Mesothelial cell of epicardium (in vitro differentiated cells): ENCODE measurements at regions not wholly inside any gene's neighbourhood (a gene's known extent, or its start where the extent isn't known, plus 50 kb on each side); places are given as distances from the start of the nearest gene placed in this dataset.
"Not testable (repeated sequence)": the region's sequence is repeated elsewhere in the genome, so short reads cannot be mapped to it uniquely, and the experiment has no call there.

ENCODE experiments used
- DNase-seq, 2 experiments: peaks; one replicate each; pipeline ENCODE4 v3.0.0; 2021; ENCODE audit warnings: low spot score in 2 of 2; ENCODE audit not compliant: unreplicated experiment in 2 of 2
- H3K27ac Mint-ChIP-seq: 2 replicates; pipeline ENCODE4 v1.8.0; 2021; ENCODE audit warnings: mixed read lengths
- H3K27me3 Mint-ChIP-seq: 2 replicates; pipeline ENCODE4 v1.8.0; 2021; ENCODE audit warnings: low read depth, mixed read lengths
- H3K36me3 Mint-ChIP-seq: 2 replicates; pipeline ENCODE4 v1.8.0; 2021; ENCODE audit warnings: mixed read lengths
- H3K4me1 Mint-ChIP-seq: 2 replicates; pipeline ENCODE4 v1.8.0; 2021; ENCODE audit warnings: mixed read lengths
- H3K4me3 Mint-ChIP-seq: 2 replicates; pipeline ENCODE4 v1.8.0; 2021; ENCODE audit warnings: mild to moderate bottlenecking, moderate library complexity, mixed read lengths
- H3K9me3 Mint-ChIP-seq: 2 replicates; pipeline ENCODE4 v1.8.0; 2021; ENCODE audit warnings: mixed read lengths
- TF ChIP-seq, protein P1 (sequence below): fragments of 200-600 bp; sonication (generic); IDR thresholded peaks from one replicate; pipeline ENCODE4 v1.5.0; 2021; ENCODE audit warnings: antibody characterized with exemption; ENCODE audit not compliant: unreplicated experiment

DNA sequence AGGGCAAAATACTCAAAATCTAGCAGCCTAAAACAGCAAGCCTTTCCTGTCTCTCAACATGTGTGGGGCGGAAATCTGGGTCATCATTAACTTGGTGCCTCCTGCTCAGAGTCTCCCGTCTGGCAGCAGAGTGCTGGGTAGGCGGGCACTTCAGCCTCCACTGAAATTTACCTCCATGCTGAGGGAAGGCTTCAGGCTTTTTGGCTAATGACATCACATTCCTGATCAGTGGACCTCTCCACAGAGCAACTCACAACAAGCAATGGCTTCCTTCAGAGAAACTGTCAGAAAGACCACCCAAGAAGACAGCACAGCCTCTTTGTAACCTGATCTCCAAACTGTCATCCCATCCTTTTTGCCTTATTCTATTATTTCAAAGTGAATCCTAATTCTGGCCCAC lies 1109.0 kb downstream of the UQCRFS1 start:
- Mint-ChIP-seq H3K9me3 (peaks cover 3% of the 10 kb centered on the region), H3K4me1 (peaks cover 7% of the 10 kb centered on the region), H3K27ac (no peak overlapping the region), H3K36me3 (no peaks in the 10 kb centered on the region), H3K4me3 (no peak overlapping the region), H3K27me3 (peaks cover 4% of the 10 kb centered on the region)
- DNase-seq, result no peak
- TF ChIP-seq, protein P1, sequence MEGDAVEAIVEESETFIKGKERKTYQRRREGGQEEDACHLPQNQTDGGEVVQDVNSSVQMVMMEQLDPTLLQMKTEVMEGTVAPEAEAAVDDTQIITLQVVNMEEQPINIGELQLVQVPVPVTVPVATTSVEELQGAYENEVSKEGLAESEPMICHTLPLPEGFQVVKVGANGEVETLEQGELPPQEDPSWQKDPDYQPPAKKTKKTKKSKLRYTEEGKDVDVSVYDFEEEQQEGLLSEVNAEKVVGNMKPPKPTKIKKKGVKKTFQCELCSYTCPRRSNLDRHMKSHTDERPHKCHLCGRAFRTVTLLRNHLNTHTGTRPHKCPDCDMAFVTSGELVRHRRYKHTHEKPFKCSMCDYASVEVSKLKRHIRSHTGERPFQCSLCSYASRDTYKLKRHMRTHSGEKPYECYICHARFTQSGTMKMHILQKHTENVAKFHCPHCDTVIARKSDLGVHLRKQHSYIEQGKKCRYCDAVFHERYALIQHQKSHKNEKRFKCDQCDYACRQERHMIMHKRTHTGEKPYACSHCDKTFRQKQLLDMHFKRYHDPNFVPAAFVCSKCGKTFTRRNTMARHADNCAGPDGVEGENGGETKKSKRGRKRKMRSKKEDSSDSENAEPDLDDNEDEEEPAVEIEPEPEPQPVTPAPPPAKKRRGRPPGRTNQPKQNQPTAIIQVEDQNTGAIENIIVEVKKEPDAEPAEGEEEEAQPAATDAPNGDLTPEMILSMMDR, result no peak

DNA sequence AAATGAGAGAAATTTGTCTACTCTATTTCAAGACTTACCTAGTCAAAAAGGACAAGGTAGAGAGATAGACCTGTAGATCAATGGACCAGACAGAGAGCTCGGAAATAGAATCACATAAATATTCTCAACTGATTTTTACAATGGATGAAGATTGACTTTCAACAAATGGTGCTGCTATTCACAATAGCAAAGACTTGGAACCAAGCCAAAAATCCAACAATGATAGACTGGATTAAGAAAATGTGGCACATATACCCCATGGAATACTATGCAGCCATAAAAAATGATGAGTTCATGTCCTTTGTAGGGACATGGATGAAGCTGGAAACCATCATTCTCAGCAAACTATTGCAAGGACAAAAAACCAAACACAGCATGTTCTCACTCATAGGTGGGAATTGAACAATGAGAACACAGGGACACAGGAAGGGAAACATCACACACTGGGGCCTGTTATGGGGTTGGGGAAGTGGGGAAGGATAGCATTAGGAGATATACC lies 1128.2 kb downstream of the UQCRFS1 start:
- H3K4me3 Mint-ChIP-seq, DNase-seq, H3K36me3 Mint-ChIP-seq, H3K27ac Mint-ChIP-seq, H3K4me1 Mint-ChIP-seq, H3K27me3 Mint-ChIP-seq: not testable (repeated sequence)
- H3K9me3 Mint-ChIP-seq, result peaks cover 17% of the 10 kb centered on the region

DNA sequence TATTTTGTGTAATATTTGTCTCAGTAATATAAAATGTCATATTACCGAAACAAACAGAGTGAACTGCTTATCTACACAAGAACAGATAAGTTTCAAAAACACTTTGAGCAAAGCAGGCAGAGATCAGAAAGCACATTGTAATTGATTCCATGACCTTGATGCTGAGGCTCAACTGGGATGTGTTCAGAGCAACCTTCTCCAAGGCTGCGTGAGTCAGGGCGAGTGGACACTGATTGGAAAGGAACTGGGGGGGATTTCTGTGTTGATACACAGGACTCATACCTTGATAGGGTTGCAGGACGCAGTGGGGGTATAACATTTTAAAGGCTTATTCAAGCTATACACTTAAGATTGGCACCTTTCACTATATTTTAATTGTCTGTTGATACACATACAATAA lies 1136.3 kb downstream of the UQCRFS1 start:
- Mint-ChIP-seq H3K9me3 (peaks cover 4% of the 10 kb centered on the region), H3K4me3 (no peak overlapping the region), H3K27me3 (no peaks in the 10 kb centered on the region), H3K36me3 (no peaks in the 10 kb centered on the region), H3K4me1 (peaks cover 12% of the 10 kb centered on the region), H3K27ac (no peak overlapping the region)
- DNase-seq, result no peak
- TF ChIP-seq, protein P1, result no peak

DNA sequence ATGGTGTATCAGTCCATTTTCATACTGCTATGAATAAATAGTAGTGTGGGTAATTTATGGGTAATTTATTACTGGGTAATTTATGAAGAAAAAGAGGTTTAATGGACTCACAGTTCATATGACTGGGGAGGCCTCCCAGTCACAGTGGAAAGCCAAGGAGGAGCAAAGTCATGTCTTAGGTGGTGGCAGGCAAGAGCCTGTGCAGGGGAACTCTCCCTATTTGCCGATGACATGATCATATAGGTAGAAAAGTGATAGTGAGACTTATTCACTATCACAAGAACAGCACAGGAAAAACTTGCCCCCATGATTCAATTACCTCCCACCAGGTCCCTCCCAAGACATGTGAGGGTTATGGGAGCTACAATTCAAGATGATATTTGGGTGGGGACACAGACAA lies 1137.7 kb downstream of the UQCRFS1 start:
- DNase-seq, result no peak
- Mint-ChIP-seq H3K4me1 (peaks cover 12% of the 10 kb centered on the region), H3K27ac (no peak overlapping the region), H3K4me3 (no peak overlapping the region), H3K9me3 (no peaks in the 10 kb centered on the region), H3K36me3 (no peaks in the 10 kb centered on the region), H3K27me3 (no peaks in the 10 kb centered on the region)
- TF ChIP-seq, protein P1, result no peak

DNA sequence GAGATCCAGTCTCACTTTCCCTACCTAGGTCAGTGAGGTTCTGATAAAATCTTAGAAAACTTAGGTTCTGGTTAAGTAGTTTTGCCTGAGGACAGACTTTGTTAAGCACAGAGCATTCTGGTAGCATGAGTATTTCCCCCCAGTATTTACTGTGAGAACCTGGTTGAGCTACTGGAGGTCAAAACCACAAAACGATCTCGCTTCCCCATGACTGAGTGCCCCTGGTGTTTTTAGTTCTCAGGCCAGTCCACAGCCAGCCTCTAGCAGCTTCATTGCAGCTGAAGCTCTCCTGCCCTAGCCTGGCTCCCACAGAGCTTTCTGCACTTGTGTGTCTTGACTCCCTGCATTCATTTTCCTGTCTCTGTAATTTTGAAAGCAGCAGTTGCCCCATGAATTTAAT lies 1138.2 kb downstream of the UQCRFS1 start:
- Mint-ChIP-seq H3K36me3 (no peaks in the 10 kb centered on the region), H3K27me3 (no peaks in the 10 kb centered on the region), H3K4me3 (no peak overlapping the region), H3K27ac (peak overlapping the region; percentile 44), H3K4me1 (peaks cover 12% of the 10 kb centered on the region), H3K9me3 (no peaks in the 10 kb centered on the region)
- TF ChIP-seq, protein P1, result no peak
- no peak for DNase-seq

DNA sequence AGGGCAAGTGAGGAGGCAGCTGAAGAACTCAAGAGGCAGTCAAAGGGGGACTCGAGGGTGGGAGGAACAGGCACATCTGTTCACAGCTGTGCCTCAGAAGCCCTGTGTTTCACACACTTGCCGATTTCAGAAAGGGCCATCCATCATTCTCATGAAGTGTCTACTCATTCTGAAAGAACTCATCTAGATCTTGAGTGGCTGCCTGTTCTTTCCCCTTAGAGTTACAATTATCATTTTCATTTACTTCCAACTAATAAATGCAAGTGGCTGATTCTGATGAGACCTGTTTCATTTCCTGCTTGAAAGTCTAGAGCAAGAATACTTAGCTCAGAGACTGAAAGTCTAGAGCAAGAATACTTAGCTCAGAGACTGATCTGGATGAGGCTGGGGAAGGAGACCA lies 1145.1 kb downstream of the UQCRFS1 start:
- H3K27me3 Mint-ChIP-seq, result no peaks in the 10 kb centered on the region
- DNase-seq, result no peak
- no peak overlapping the region for H3K4me3 Mint-ChIP-seq
- no peaks in the 10 kb centered on the region for H3K9me3 Mint-ChIP-seq
- H3K4me1 Mint-ChIP-seq, result no peaks in the 10 kb centered on the region
- TF ChIP-seq, protein P1, result no peak
- H3K36me3 Mint-ChIP-seq, result no peaks in the 10 kb centered on the region
- no peak overlapping the region for H3K27ac Mint-ChIP-seq
